NCI-H2081 (cell line): ENCODE measurements at regions not wholly inside any gene's neighbourhood (a gene's known extent, or its start where the extent isn't known, plus 50 kb on each side); places are given as distances from the start of the nearest gene placed in this dataset.
"Not testable (repeated sequence)": the region's sequence is repeated elsewhere in the genome, so short reads cannot be mapped to it uniquely, and the experiment has no call there.

Experiments
- DNase-seq, 2 experiments: peaks; one replicate each; lab custom pipeline; 2025; lab: John Stamatoyannopoulos, UW

DNA sequence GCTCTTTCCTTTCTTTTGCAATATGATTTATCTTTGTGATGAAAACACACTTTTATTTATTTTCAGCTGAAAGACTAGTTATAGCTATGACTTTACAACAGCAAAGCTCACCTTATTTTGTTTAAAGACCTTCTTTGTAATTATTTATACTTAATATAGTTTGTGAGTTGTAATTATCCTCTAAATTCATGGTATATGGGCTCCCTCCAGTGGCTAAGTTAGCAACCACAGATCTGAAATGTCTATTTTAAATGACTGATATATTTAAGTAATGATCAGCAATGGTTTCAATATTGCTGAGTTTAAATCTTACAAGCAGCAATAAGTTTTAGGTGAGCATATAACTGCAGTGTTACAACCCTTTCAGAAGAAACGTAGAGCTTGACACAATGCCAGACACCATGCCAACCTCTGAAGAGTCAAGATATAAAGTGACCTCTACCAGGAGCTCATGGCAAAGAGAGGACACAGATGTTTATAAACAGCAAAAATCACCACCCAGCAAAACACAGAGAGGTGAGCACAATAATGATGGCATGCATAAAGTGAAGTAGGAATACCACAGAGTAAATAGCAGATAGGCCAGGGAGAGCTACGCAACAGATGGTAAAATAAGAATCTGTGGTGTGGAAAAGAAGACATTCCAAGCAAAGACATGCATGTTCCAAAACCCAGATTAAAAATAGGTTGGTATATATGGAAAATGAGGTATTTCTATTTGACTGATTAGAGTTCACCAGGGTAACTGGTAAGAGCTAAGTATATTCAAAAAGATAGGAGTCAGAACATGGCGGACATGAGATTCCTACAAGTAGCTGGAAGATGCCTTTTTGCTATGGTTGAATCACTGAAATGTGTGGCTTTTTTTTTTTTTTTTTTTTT is 143.7 kb upstream of the ZNF385D start:
- DNase-seq, result peak in 1 of 2 experiments; percentile 3

DNA sequence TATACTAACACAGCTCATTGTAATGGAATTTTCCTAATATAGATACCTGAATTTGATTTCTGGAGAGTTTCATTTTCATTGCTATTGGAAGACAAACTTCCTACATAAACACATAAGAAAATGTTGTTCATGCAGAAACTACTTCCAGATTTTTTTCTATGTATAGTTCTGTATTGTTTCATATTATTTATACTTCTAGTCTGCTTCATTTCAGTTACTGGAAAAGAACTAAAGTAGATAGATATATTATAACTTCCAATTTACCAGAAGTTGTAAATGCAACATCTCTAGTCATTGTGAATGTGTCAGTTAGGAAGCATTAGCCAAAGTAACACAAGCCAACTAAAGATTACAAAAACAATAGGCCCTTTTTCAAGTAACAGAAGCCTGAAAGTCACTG is 147.3 kb upstream of the ZNF385D start:
- DNase-seq, result no peak

DNA sequence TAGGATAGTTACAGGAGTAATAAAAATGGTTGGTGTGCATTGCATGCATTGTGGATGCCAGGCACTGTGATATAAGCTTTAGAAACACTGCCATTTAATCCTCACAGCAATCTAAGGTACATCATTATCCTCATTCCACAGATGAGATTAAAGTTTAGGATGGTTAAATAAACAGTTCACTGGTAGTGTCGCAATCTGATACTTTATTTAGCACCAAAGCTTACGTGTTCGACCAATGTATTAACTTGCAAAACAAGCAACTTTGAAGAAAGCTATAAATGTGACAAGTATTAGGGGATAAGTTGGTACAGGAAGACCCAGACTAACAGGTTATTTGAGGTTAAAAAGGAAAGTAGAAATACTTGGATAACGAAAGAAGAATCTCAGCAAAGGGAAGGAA is 150.5 kb upstream of the ZNF385D start:
- DNase-seq, result no peak

DNA sequence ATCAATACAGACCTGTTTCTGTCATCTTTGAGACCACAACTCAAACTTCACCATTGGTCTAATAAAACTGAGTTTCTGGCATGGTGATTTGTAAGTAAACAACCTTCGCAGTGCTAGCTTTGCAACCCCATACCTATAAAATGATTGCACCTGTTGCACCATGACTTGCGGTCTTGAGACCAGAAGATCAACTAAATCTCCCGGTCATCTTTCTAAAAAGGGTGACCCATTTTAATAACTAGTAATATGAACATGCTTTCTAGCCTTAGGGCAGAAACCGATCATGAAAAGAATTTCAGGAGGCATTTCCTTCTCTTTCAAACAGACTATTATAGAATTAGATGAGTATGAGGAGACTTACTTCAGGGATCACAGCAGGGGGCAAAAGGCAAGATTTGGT is 151.9 kb upstream of the ZNF385D start:
- DNase-seq, result no peak

DNA sequence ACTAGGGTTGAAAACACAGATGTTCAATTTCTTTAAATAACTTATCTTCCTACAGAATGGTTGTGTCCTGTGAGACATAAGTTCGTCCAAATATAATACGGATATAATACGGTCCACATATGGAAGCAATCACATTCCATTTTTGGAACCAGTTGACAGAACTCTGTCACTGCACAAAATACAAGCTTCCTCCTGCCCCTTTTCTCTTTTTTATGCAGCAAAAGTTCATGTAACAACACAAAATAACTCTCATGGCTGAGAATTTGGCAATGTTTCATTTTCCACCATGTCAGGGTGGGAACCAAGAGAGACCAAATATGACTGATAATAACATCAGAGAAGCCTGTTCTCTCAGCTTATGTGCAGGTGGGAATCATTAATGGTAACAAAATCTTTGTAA is 158.1 kb upstream of the ZNF385D start:
- no peak for DNase-seq

DNA sequence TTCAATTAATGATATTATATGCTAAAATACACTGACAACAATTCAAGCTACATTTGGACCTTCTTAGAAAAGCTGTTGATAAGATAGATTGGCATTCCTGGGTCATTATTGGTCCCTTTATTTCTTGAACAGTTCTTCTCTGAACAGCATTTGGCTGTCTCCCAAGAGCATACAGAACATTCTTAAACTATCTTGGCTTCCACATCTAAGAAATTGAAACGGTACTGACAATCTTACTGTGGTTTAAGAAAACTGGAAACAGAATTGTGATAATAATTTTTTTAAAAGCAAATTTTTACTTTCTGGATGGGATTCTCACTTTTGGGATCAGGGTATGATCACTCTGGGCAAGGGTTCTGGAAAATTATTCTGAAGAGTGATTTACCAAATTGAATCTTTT is 161.7 kb upstream of the ZNF385D start:
- no peak for DNase-seq

DNA sequence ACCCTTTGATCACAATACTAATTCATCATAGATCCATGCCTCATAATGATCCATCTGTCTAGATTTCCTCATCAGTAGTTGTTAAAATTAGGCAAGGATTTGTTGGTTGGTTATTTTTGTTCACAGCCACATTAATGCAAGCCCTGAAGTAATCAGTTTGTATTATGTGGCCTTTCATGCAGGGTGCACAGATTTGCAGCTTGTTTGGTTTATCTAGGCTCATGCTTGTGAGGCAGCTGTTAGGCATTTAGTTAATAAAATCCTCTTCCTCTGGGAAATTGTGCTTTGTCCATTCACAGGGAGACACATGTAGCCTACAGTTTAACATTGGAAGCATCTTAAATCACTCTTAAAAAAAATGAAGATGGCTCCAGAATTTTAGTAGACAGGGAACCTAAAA is 162.8 kb upstream of the ZNF385D start:
- DNase-seq, result no peak

DNA sequence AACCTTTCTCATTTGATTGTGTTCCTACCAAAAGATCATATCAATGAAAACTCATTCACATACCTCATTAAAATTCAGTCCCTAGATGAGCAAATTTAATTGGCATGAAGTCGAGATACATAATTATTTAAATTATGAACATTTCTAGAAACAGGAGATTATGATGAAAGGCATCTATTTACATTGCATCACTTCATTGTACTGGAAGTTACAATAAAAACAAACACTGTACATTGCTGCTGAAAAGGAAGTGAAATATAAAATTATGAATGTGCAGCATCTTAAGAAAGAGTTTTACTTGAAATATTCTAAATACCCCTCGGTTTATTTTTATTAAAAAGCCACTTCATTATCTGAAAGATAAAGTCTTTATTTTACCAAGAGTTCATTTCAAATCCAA is 163.4 kb upstream of the ZNF385D start:
- no peak for DNase-seq

DNA sequence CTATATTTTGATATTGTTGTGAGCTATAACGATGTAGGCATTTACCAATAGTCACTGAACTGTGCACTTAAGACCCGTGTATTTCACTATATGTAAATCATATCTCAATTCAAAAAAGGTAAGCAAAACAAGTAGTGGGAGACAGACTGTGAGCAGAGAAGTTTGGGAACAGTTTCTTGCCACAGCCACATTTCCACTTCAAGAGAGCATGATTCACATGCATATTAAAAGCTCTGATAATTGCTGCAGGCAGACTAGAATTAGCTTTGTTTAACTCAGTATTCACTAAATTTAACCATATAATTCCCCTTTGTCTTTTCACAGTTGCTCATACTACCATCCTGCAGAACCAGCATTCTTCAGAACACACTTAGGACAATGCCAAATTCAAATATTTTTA is 168.4 kb upstream of the ZNF385D start:
- no peak for DNase-seq

DNA sequence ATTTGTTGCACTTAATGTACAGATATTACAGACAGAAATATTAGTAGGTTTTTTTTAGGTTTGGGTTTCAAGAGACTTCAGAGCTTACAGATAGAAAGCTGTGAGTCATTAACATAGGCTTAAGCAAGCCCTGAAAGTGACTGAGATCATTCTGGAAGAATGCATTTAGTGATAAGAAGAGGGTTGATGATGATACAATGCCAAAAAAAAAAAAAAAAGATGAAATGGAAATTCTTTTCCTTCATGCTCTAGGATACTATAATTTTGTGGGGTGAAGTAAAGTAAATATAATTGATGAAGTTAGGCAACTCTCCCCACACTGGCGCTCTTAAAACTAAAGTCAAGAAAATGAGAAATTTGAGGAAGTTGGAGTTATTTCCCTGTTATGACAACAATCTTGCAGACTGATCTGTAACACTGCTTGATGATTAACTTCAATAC is 169.4 kb upstream of the ZNF385D start:
- DNase-seq, result no peak

DNA sequence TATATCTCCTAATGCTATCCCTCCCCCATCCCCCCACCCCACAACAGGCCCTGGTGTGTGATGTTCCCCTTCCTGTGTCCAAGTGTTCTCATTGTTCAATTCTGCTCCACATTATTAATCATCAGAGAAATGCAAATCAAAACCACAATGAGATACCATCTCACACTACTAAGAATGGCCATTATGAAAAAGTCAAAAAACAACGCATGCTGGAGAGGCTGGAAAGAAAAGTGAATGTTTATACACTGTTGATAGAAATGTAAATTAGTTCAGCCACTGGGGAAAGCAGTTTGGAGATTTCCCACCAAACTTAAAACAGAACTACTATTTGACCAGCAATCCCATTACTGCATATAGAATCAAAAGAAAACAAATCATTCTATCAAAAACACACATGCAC is 172.1 kb upstream of the ZNF385D start:
- not testable (repeated sequence) for DNase-seq

DNA sequence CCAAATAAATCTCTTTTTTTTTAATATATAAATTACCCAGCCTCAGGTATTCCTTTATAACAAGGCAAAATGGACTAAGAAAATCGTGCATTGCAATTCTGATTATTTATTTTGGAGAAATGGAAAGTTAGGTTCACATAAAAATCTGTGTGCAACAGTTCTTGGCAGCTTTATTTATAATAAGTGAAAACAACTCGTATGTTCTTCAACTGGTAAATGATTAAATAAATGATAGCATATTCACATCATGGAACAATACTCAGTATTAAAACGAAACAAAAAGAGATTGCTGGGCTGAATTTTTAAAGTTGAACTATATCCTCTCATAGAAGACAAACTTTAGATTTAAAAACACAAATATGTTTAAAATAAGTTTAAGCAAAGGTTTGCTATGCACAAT is 176.3 kb upstream of the ZNF385D start:
- DNase-seq, result no peak

DNA sequence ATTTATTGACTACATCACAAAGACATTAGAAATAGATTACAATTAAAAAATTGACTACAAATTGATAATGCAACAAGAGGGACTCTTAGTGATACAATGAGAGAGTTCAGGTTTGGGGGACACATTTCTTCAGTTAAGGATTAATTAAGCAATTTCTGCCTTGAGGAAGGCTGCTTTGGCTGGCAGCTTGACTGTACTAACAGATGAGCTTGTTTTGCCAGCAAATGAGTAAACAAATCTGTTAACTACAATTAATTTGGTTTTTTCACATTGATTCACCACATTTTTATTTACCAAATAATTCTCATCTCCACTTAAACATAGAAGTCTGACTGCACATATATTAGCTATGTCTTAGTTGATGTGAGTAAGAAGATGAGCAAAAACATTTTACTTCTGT is 183.6 kb upstream of the ZNF385D start:
- no peak for DNase-seq

DNA sequence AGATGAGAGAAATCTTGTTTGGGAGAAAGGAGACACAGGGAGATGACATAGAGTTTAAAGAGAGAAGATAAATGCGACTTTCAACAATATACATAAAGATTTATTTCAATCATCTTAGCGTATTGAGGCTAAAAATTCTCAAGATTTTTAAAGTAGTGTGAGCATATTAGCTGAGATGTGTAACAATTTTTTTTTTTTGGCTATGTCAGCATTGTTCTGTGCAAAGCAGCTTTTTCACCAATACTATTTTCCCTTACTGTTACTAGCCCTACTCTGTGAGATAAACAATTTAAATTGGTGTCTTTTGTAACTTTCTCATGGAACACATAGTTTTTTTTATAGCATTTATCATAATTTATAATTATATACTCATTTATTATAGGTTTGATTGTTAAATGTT is 185.2 kb upstream of the ZNF385D start:
- no peak for DNase-seq

DNA sequence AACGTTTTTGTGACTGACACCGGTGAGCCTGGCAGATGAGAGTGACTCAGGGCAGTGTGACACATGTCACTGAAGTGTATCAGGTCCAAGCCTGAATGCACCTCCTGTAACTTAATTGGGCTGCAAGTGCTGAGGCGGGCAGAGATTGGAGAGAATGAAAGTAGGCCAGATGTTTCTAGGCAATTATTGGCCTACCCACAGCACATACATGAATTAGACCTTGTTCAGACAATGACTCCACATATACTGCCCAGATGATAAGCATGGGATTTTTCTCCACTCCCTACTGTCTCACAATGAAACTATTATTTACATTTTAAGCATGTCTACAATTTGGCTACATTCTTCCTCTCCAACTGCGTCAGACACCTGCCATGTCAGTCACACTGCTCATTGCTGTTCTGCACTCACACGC is 187.3 kb upstream of the ZNF385D start:
- no peak for DNase-seq

DNA sequence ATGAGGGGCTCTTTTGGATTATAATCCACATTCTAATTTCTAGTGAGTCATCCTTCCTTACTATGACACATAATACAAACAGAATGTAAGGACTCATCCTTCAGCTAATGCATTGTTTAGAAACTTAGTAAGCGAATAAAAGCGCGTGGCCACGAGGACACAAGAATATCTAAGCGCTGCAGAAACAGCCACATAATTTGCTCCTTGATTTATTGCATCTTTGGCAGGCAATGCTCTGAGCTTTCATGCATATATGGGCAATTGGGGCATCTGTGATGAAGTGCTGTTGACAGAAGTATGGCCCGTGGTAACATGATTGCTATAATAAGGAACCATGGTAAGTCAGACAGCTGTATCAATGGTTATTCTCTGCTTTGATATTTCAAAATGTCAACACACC is 191.3 kb upstream of the ZNF385D start:
- peak in 1 of 2 experiments; percentile 74 for DNase-seq

DNA sequence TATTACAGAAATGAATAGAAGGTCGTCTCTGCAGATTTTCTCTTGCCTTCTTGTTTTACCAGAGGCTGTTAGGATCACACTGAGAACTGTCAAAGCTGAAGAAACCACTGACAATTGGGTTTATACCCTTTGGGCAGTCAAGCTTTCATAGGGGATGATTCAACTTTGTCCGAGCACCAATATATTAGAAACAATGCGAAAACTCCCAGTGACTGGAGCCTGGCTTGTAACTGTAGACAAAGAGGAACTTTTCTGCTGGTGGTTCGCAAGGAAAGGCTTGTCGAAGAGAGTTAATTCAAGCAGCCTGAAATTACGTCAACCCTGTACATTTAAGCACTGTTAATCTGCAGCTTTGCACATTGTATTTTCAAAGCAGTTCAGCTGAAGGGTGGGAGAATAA is 193.2 kb upstream of the ZNF385D start:
- no peak for DNase-seq

DNA sequence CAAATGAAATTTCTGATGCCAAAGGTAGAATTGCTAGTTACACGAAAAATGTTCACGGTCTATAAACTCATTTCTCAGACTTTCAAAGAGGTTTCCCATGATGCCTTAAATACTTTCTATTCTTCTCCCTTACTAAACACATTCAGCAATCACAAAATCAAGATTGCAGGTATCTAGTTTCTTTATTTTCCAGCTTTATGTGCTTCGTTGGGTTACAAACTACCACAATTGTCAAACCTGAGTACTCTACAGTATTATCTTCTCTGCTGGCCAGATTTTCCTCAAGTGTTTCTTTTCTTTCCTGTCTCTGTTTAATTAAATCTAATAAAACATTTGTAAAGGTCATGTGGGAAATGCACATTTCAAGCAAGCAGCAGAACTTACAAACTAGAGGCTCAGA is 201.8 kb upstream of the ZNF385D start:
- peak in 1 of 2 experiments; percentile 2 for DNase-seq

DNA sequence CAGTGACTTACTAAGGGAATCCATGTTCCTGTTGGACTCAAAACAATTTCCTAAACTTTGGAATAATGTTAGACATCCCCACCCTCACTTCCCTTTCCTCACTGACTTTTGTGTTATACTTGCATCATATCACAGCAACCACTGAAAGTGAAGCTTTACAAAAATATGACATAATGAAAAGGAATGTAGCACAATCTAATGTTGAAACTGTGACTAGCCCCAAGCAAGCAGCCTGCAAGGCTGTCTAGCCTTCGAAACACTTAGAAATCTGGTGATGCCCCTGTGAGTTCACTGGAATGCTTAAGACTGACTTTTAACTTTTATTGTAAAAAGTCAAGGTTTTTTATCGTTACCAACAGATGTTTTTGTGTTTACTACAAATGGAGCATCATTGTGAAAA is 203.7 kb upstream of the ZNF385D start:
- DNase-seq, result no peak

DNA sequence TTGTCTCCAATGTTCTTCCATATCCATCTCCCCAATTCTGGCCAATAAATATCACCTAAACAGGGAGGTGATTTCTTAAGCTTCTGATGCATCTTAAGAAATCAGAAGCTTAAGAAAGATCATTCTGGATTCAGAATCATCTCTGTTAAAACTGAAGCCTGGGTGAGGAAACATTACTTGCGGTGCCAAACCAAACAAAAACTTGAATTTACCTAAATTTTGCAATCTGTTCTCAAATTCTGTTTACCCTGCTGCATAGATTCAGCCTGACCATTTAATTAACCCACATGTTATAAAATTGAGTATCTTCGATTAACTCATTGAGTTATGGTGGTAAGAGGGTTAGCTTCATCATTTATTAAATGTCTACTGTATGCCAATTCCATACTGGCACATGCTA is 204.4 kb upstream of the ZNF385D start:
- DNase-seq, result no peak

DNA sequence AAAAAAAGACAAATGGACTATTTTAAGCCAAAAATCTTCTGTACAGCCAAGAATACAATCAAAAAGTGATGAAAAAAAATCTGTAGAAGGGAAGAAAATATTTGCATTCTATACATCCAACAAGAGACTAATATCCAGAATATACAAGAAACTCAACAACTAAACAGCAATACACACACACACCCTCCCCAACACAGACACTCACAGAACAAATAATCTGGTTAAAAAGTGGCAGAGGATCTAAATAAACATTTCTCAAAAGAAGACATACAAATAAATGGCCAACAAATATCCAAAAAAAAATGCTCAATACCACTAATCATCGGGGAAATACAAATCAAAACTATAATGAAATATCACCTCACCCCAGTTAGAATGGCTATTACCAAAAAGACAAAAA is 209.0 kb upstream of the ZNF385D start:
- no peak for DNase-seq

DNA sequence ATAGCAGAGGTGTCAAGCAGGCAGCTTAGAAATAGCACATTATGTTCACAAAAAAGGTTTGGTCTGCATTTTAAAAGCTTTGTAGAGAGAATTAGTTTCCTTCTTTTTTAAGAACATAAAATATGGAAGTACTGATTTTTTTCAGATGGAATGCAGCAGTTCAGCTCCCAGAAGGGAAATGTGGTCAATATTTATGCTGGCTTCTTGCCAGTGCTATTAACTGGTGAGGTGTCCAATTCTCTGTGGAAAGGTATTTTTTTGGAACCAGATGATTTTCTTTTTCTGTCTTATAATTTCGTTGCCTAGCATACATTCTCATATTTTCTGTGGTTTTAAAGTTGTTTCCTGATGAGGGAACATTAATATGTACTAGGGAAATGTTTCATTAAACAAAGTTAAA is 211.4 kb upstream of the ZNF385D start:
- no peak for DNase-seq

DNA sequence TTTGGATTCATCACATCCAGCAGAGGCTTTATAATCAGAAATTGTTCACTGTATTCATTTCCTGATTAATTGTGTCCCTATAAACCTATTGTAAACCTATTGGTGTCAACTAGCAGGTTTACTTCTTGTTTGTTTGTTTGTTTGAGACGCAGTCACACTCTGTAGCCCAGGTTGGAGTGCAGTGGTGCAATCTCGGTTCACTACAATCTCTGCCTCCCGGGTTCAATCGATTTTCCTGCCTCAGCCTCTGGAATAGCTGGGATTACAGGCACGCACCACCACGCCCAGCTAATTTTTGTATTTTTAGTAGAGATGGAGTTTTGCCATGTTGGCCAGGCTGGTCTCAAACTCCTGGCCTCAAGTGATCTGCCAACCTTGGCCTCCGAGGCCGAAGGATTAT is 215.4 kb upstream of the ZNF385D start:
- not testable (repeated sequence) for DNase-seq

DNA sequence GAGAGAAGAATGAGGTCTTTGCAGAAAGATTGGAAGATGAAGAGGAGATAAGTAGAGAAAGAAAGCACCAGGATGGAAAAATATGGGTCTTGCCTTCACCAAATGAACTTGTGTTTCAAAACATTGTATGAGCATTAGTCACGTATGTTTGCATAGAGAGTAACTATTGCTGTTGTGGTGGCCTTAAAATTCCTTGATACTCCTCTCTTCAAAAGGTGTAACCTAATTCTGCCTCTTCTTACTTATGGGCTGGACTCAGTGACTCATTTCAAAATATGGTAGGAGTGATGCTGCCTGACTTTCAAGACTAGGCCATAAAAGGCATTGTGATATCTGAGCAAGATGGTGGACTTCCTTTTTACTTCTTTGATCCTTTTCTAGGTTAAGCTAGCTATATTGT is 228.7 kb upstream of the ZNF385D start:
- DNase-seq, result no peak
